ENCODE measurements at regions not wholly inside any gene's neighbourhood (a gene's known extent, or its start where the extent isn't known, plus 50 kb on each side); places are given as distances from the start of the nearest gene placed in this dataset.
A peak's percentile ranks its signal among the peaks of the same experiment; 100 is the strongest.

DNA sequence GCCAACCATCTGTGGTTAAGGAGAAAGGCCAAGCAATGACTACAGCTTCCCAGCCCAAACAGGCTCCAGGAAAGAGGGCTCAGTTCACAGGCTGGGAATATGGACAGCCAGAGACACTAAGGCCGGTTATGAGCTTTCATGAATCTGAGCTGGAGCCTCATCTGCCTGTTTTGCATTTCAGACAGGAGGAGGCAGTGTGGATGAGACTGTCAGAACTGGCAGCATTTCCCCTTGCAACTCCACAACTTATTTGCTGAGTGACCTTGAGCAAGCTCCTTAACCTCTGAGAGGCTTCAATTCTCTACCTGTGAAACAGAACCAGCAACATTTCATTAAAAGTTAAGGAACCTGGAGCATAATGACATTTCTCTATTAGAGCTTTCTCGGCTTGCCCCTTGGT lies 264.0 kb downstream of the ETS1 start:
- DNase-seq (no peak), ATAC-seq (peak; percentile 40 to 49)
- Histone ChIP-seq H3K4me3 (no peak overlapping the region), H3K36me3 (no peaks in the 10 kb centered on the region), H3K27me3 (ENCODE audit: low read depth) (no peaks in the 10 kb centered on the region), H3K4me1 (peaks cover 4% of the 10 kb centered on the region), H3K27ac (no peak overlapping the region), H3K9me3 (no peaks in the 10 kb centered on the region)
- intact Hi-C loops (cut with DNase I): no loop called here
- TF ChIP-seq, protein P1, sequence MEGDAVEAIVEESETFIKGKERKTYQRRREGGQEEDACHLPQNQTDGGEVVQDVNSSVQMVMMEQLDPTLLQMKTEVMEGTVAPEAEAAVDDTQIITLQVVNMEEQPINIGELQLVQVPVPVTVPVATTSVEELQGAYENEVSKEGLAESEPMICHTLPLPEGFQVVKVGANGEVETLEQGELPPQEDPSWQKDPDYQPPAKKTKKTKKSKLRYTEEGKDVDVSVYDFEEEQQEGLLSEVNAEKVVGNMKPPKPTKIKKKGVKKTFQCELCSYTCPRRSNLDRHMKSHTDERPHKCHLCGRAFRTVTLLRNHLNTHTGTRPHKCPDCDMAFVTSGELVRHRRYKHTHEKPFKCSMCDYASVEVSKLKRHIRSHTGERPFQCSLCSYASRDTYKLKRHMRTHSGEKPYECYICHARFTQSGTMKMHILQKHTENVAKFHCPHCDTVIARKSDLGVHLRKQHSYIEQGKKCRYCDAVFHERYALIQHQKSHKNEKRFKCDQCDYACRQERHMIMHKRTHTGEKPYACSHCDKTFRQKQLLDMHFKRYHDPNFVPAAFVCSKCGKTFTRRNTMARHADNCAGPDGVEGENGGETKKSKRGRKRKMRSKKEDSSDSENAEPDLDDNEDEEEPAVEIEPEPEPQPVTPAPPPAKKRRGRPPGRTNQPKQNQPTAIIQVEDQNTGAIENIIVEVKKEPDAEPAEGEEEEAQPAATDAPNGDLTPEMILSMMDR (IDR thresholded peaks at IDR 0.05): peak; percentile 35

DNA sequence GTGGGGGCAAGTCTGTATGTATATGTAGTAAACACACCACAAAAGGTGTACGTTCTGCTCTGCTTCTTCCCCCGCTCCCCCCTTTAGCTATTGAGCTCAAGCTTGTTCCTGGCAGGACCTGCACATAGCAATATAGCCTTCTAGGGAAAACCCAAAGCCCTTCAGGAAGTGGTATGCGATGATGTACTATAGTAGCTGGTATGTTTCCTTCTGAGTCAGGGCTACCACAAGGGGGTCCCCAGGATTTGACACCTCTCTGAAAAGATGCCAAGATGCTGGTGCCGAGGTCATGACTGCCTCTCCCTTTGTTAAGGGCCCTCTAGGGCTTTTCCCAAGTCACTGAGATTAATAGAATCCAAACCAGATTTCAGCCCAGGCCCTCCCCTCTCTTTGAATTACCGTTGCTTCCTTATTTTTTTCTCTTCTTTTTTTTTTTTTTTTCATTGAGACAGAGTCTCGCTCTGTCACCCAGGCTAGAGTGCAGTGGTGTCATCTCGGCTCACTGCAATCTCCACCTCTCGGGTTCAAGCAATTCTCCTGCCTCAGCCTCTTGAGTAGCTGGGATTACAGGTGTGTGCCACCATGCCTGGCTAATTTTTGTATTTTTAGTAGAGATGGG lies 268.4 kb downstream of the ETS1 start:
- H3K36me3 ChIP-seq: no peaks in the 10 kb centered on the region
- no peak overlapping the region for H3K4me3 ChIP-seq
- H3K27me3 ChIP-seq (ENCODE audit: low read depth): no peaks in the 10 kb centered on the region
- peak; percentile 21 to 61 for ATAC-seq
- intact Hi-C loops (cut with DNase I): no loop called here
- H3K9me3 ChIP-seq: peaks cover 7% of the 10 kb centered on the region
- DNase-seq: no peak
- TF ChIP-seq, protein P1 (IDR thresholded peaks at IDR 0.05): no peak
- H3K27ac ChIP-seq: no peak overlapping the region
- peaks cover 4% of the 10 kb centered on the region for H3K4me1 ChIP-seq

DNA sequence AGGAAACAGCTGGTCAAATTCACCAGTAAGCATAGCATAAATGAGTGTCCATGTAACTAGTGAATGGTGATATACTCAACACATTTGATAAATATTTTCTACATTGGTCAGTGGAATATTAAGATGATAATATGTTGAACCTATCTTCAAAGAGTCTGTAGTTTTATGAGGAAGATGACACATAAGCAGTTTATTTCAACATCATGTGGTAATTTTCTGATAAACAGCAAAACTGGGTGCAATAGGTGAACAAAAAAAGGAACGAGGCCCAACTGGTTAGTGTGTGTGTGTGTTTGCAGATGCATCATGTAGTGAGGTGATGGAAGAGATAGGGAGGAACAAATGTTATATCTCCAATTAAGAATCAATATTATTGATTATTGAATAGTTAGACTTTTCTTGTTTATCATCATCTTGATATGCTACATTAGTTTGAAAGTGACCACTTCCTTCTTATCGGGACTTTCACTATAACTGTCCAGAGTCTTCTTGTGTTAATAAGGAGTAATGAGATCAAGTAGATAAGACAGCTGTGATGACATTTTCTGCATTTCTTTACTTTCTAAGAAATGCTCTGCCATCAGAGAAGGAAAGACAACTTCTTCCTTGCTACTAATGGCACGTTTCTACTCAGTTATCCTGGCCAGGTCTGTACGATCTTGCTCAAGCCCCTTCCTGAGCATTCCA lies 270.7 kb downstream of the ETS1 start:
- TF ChIP-seq, protein P1 (IDR thresholded peaks at IDR 0.05): no peak
- Histone ChIP-seq H3K27me3 (ENCODE audit: low read depth) (no peaks in the 10 kb centered on the region), H3K9me3 (peaks cover 7% of the 10 kb centered on the region), H3K4me3 (no peak overlapping the region), H3K4me1 (peaks cover 4% of the 10 kb centered on the region), H3K27ac (no peak overlapping the region), H3K36me3 (no peaks in the 10 kb centered on the region)
- no peak for DNase-seq
- intact Hi-C loops (cut with DNase I): no loop called here
- no peak for ATAC-seq

DNA sequence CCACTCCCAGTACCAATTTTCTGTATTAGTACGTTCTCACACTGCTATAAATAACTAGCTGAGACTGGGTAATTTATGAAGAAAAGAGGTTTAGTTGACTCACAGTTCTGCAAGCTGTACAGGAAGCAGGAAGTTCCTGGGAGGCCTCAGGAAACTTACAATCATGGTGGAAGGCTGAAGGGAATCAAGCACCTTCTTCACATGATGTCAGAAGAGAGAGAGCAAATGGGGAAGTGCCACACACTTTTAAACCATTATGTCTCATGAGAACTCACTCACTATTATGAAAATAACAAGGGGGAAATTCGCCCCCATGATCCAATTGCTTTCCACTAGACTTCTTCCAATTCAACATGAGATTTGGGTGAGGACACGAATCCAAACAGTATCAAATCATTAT lies 271.4 kb downstream of the ETS1 start:
- Histone ChIP-seq H3K36me3 (no peaks in the 10 kb centered on the region), H3K4me3 (no peak overlapping the region), H3K27ac (no peak overlapping the region), H3K9me3 (peaks cover 7% of the 10 kb centered on the region), H3K27me3 (ENCODE audit: low read depth) (no peaks in the 10 kb centered on the region), H3K4me1 (peaks cover 4% of the 10 kb centered on the region)
- TF ChIP-seq, protein P1 (IDR thresholded peaks at IDR 0.05): no peak
- intact Hi-C loops (cut with DNase I): no loop called here
- DNase-seq: no peak
- ATAC-seq: no peak

DNA sequence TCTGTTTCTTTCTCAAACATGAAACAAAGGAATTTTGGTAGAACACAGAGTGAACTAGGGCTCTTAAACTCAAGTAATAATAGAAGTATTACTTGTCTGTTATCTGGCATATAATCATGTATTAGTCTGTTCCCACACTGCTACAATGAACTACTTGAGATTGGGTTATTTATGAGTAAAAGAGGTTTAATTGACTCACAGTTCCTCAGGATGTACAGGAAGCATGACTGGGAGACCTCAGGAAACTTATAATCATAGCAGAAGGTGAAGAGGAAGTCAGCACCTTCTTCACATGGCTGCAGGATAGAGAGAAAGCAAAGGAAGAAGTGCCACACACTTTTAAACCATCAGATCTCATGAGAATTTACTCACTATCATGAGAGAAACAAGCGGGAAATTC lies 273.4 kb downstream of the ETS1 start:
- Histone ChIP-seq H3K36me3 (no peaks in the 10 kb centered on the region), H3K27ac (no peak overlapping the region), H3K9me3 (peaks cover 7% of the 10 kb centered on the region), H3K27me3 (ENCODE audit: low read depth) (no peaks in the 10 kb centered on the region), H3K4me3 (no peak overlapping the region), H3K4me1 (peaks cover 3% of the 10 kb centered on the region)
- ATAC-seq (no peak), DNase-seq (no peak)
- intact Hi-C loops (cut with DNase I): no loop called here
- TF ChIP-seq, protein P1 (IDR thresholded peaks at IDR 0.05): no peak

All from lower lobe of right lung (tissue), 2 donors.